Liver (tissue), 8 donors: ENCODE measurements at regions not wholly inside any gene's neighbourhood (a gene's known extent, or its start where the extent isn't known, plus 50 kb on each side); places are given as distances from the start of the nearest gene placed in this dataset.

Experiments used
- DNase-seq: peaks from one replicate; pipeline ENCODE4 v3.0.0-alpha.2; 2017; ENCODE audit warnings: low spot score
- H3K27ac ChIP-seq, 2 donors: one replicate each; pipeline ENCODE4 v1.7.0; 2013; ENCODE audit warnings: inconsistent platforms in 2 of 2, low read length in 2 of 2, control low read depth in 1 of 2, low read depth in 1 of 2, mild to moderate bottlenecking in 1 of 2
- H3K27me3 ChIP-seq, 4 donors: one replicate each; pipeline versions ENCODE4 v1.6.1 to v1.7.0; 2013; ENCODE audit warnings: low read length in 3 of 4, inconsistent platforms in 1 of 4, mild to moderate bottlenecking in 1 of 4, moderate library complexity in 1 of 4; ENCODE audit not compliant: control insufficient read depth in 4 of 4, insufficient read depth in 4 of 4
- H3K36me3 ChIP-seq, 4 donors: one replicate each; pipeline versions ENCODE4 v1.6.1 to v1.7.0; 2013; ENCODE audit warnings: low read length in 3 of 4, mild to moderate bottlenecking in 3 of 4, low read depth in 1 of 4, moderate library complexity in 1 of 4; ENCODE audit not compliant: control insufficient read depth in 4 of 4, insufficient read depth in 3 of 4
- H3K4me1 ChIP-seq, 4 donors: one replicate each; pipeline versions ENCODE4 v1.6.1 to v1.7.0; 2013; ENCODE audit warnings: low read length in 3 of 4, mild to moderate bottlenecking in 3 of 4, moderate library complexity in 1 of 4; ENCODE audit not compliant: control insufficient read depth in 4 of 4, insufficient read depth in 4 of 4
- H3K4me3 ChIP-seq, 3 donors: one replicate each; pipeline versions ENCODE4 v1.6.1 to v1.7.0; 2013; ENCODE audit warnings: low read length in 3 of 3, control low read depth in 1 of 3, low read depth in 1 of 3, mild to moderate bottlenecking in 1 of 3
- H3K9ac ChIP-seq, 2 donors: one replicate each; pipeline ENCODE4 v1.7.0; 2013; ENCODE audit warnings: low read length in 2 of 2, mild to moderate bottlenecking in 2 of 2, moderate library complexity in 2 of 2, control low read depth in 1 of 2, low read depth in 1 of 2
- H3K9me3 ChIP-seq, 4 donors: one replicate each; pipeline versions ENCODE4 v1.6.1 to v1.7.0; 2013; ENCODE audit warnings: low read length in 3 of 4; ENCODE audit not compliant: control insufficient read depth in 4 of 4
- HNF4G ChIP-seq: IDR thresholded peaks from 2 replicates; pipeline ENCODE4 v1.6.1; 2016; ENCODE audit warnings: antibody characterized with exemption
- RAD21 ChIP-seq, 2 donors: IDR thresholded peaks; 2 replicates each; pipeline ENCODE4 v1.6.1; 2016; ENCODE audit warnings: antibody characterized with exemption in 2 of 2, mild to moderate bottlenecking in 2 of 2
- RXRA ChIP-seq, 2 donors: IDR thresholded peaks; 2 replicates each; pipeline ENCODE4 v1.6.1; 2017 to 2018; ENCODE audit warnings: antibody characterized with exemption in 2 of 2, mild to moderate bottlenecking in 1 of 2
- SP1 ChIP-seq: IDR thresholded peaks from 2 replicates; pipeline ENCODE4 v1.6.1; 2018; ENCODE audit warnings: antibody characterized with exemption, mild to moderate bottlenecking
- YY1 ChIP-seq: IDR thresholded peaks from 2 replicates; pipeline ENCODE4 v1.6.1; 2016; ENCODE audit warnings: antibody characterized with exemption, mild to moderate bottlenecking
- WGBS: extraction: QIAGEN DNeasy Blood & Tissue Kit; methylation state at CpG from one replicate; pipeline ENCODE4 v1.1.7; 2013; 5-methylcytosine and 5-hydroxymethylcytosine counted together
- TF ChIP-seq, protein P1 (sequence below): IDR thresholded peaks from 2 replicates; pipeline ENCODE4 v1.6.1; 2016; ENCODE audit warnings: antibody characterized with exemption
- TF ChIP-seq, protein P2 (sequence below): IDR thresholded peaks from 2 replicates; pipeline ENCODE4 v1.6.1; 2016; ENCODE audit warnings: antibody characterized with exemption
- TF ChIP-seq, protein P3 (sequence below): IDR thresholded peaks from 2 replicates; pipeline ENCODE4 v1.6.1; 2016; ENCODE audit warnings: antibody characterized with exemption, mild to moderate bottlenecking
- TF ChIP-seq, protein P4 (sequence below): fragments of 150-350 bp; IDR thresholded peaks from 2 replicates; pipeline ENCODE4 v1.5.1; 2017; ENCODE audit warnings: improper control_type of control experiment, low read depth, low read length; ENCODE audit not compliant: missing input control
- TF ChIP-seq, protein P5 (sequence below): IDR thresholded peaks from 2 replicates; pipeline ENCODE4 v1.6.1; 2016; ENCODE audit warnings: antibody characterized with exemption
- donor health status: healthy.
- donor health status: healthy.
- donor health status: healthy.
- donor health status: healthy.
- donor health status: healthy.

DNA sequence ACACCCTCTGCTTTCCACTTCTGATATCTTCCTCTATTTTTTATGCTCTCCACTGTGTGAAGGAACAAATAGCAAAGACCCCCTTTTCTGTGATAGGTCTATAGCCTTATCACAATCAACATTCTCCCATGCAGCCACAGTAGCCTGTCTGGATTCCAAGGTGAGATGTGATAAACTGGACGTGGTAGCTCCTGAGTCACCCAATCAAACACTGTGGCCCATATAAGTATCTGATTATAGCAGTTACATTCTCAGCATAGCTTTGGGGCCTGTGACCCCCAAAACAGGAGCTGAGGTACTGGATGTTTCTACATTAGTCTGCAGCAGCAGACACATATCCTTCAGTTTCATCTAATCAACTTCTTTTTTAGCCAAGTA lies 172.7 kb upstream of the IGFBP7 start:
- 70% methylated on average over 1 of the region's 1 CpG for WGBS
- Histone ChIP-seq H3K4me1 (no peaks in the 10 kb centered on the region), H3K9me3 (no peaks in the 10 kb centered on the region), H3K27me3 (peaks cover 0 to 3% (median 1%) of the 10 kb centered on the region in 4 donors), H3K4me3 (no peak overlapping the region), H3K27ac (no peak overlapping the region), H3K9ac (no peak overlapping the region), H3K36me3 (no peaks in the 10 kb centered on the region)
- no peak for TF ChIP-seq SP1
- TF ChIP-seq RAD21 (IDR thresholded peaks at IDR 0.05), result no peak
- TF ChIP-seq RXRA (IDR thresholded peaks at IDR 0.05), result no peak
- DNase-seq, result no peak

DNA sequence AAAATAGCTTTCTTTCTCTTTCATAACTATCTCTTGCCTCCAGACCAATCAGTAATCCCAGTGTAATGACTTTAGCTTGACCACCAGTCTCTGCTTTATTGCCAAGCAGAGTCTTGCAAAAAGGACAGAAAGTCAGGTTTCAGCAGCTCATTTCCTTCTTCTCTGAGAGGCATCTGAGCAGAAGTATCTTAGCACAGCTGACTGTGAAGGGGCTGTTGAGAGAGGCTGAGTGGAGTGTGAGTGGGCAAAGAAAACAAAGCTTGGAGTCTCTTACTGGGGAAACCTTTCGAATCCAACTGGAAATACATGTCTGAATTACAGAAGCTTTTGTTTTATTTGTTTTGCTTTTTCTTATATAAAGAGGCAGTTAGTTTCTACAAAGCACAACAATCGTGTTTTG lies 170.3 kb upstream of the IGFBP7 start:
- no peaks in the 10 kb centered on the region for H3K36me3 ChIP-seq
- H3K9me3 ChIP-seq, result no peaks in the 10 kb centered on the region
- TF ChIP-seq, protein P1, sequence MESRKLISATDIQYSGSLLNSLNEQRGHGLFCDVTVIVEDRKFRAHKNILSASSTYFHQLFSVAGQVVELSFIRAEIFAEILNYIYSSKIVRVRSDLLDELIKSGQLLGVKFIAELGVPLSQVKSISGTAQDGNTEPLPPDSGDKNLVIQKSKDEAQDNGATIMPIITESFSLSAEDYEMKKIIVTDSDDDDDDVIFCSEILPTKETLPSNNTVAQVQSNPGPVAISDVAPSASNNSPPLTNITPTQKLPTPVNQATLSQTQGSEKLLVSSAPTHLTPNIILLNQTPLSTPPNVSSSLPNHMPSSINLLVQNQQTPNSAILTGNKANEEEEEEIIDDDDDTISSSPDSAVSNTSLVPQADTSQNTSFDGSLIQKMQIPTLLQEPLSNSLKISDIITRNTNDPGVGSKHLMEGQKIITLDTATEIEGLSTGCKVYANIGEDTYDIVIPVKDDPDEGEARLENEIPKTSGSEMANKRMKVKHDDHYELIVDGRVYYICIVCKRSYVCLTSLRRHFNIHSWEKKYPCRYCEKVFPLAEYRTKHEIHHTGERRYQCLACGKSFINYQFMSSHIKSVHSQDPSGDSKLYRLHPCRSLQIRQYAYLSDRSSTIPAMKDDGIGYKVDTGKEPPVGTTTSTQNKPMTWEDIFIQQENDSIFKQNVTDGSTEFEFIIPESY, result no peak
- TF ChIP-seq RAD21 (IDR thresholded peaks at IDR 0.05) (no peak), YY1 (no peak), HNF4G (no peak)
- TF ChIP-seq, protein P2, sequence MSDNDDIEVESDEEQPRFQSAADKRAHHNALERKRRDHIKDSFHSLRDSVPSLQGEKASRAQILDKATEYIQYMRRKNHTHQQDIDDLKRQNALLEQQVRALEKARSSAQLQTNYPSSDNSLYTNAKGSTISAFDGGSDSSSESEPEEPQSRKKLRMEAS, result no peak
- TF ChIP-seq, protein P3, sequence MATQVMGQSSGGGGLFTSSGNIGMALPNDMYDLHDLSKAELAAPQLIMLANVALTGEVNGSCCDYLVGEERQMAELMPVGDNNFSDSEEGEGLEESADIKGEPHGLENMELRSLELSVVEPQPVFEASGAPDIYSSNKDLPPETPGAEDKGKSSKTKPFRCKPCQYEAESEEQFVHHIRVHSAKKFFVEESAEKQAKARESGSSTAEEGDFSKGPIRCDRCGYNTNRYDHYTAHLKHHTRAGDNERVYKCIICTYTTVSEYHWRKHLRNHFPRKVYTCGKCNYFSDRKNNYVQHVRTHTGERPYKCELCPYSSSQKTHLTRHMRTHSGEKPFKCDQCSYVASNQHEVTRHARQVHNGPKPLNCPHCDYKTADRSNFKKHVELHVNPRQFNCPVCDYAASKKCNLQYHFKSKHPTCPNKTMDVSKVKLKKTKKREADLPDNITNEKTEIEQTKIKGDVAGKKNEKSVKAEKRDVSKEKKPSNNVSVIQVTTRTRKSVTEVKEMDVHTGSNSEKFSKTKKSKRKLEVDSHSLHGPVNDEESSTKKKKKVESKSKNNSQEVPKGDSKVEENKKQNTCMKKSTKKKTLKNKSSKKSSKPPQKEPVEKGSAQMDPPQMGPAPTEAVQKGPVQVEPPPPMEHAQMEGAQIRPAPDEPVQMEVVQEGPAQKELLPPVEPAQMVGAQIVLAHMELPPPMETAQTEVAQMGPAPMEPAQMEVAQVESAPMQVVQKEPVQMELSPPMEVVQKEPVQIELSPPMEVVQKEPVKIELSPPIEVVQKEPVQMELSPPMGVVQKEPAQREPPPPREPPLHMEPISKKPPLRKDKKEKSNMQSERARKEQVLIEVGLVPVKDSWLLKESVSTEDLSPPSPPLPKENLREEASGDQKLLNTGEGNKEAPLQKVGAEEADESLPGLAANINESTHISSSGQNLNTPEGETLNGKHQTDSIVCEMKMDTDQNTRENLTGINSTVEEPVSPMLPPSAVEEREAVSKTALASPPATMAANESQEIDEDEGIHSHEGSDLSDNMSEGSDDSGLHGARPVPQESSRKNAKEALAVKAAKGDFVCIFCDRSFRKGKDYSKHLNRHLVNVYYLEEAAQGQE, result no peak
- H3K27ac ChIP-seq, result no peak overlapping the region
- no peak for DNase-seq
- WGBS, result 72% methylated on average over 2 of the region's 2 CpGs
- H3K4me1 ChIP-seq, result no peaks in the 10 kb centered on the region
- no peak overlapping the region for H3K4me3 ChIP-seq
- H3K27me3 ChIP-seq, result peaks cover 0 to 3% (median 1%) of the 10 kb centered on the region in 4 donors
- H3K9ac ChIP-seq, result no peak overlapping the region

DNA sequence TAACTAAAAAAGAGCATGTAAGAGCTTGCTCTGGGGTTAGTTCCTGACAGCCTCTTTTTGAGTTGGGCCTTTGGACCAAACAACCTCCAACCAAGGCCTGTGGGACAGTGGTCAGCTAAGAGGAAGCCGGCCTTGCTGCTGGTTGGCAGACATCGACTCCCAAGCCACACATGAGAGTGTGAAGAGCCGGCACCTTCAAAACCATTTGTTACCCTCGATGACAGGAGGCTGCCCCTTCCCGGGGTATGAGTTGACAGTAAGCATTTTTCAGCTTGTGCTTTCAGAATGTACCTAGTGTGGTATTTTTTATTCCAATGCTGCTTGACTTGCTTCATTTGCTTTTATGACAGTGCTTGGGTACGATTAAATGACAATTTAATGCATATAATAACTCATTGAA lies 168.6 kb upstream of the IGFBP7 start:
- Histone ChIP-seq H3K4me3 (no peak overlapping the region), H3K27ac (no peak overlapping the region), H3K9me3 (no peaks in the 10 kb centered on the region), H3K36me3 (no peaks in the 10 kb centered on the region), H3K9ac (no peak overlapping the region), H3K4me1 (no peaks in the 10 kb centered on the region), H3K27me3 (peaks cover 0 to 3% (median 1%) of the 10 kb centered on the region in 4 donors)
- no peak for DNase-seq
- WGBS, result 65% methylated on average over 6 of the region's 6 CpGs
- TF ChIP-seq SP1, result no peak
- TF ChIP-seq, protein P2, result no peak
- TF ChIP-seq, protein P4, sequence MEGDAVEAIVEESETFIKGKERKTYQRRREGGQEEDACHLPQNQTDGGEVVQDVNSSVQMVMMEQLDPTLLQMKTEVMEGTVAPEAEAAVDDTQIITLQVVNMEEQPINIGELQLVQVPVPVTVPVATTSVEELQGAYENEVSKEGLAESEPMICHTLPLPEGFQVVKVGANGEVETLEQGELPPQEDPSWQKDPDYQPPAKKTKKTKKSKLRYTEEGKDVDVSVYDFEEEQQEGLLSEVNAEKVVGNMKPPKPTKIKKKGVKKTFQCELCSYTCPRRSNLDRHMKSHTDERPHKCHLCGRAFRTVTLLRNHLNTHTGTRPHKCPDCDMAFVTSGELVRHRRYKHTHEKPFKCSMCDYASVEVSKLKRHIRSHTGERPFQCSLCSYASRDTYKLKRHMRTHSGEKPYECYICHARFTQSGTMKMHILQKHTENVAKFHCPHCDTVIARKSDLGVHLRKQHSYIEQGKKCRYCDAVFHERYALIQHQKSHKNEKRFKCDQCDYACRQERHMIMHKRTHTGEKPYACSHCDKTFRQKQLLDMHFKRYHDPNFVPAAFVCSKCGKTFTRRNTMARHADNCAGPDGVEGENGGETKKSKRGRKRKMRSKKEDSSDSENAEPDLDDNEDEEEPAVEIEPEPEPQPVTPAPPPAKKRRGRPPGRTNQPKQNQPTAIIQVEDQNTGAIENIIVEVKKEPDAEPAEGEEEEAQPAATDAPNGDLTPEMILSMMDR, result no peak
- TF ChIP-seq, protein P5, sequence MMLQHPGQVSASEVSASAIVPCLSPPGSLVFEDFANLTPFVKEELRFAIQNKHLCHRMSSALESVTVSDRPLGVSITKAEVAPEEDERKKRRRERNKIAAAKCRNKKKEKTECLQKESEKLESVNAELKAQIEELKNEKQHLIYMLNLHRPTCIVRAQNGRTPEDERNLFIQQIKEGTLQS, result no peak
